KMS-11 (cell line): ENCODE measurements at regions not wholly inside any gene's neighbourhood (a gene's known extent, or its start where the extent isn't known, plus 50 kb on each side); places are given as distances from the start of the nearest gene placed in this dataset.

Experiments used
- H2AFZ ChIP-seq: fragments of 200-600 bp; sonication (generic); 2 replicates; pipeline ENCODE4 v1.6.1; 2016; ENCODE audit warnings: antibody characterized with exemption, mixed run types, low read depth
- H3K27ac ChIP-seq: fragments of 200-600 bp; sonication (generic); 2 replicates; pipeline ENCODE4 v1.6.1; 2016; ENCODE audit warnings: mild to moderate bottlenecking, mixed run types
- H3K27me3 ChIP-seq: fragments of 200-600 bp; sonication (generic); 2 replicates; pipeline ENCODE4 v1.6.1; 2017; ENCODE audit warnings: mild to moderate bottlenecking, low read depth, mixed run types, moderate library complexity; ENCODE audit not compliant: insufficient read depth
- H3K36me3 ChIP-seq: fragments of 200-600 bp; sonication (generic); 2 replicates; pipeline ENCODE4 v1.6.1; 2017; ENCODE audit warnings: mild to moderate bottlenecking, mixed run types; ENCODE audit not compliant: insufficient read depth
- H3K4me1 ChIP-seq: fragments of 200-600 bp; sonication (generic); 2 replicates; pipeline ENCODE4 v1.6.1; 2016; ENCODE audit warnings: mild to moderate bottlenecking, low read depth, mixed run types; ENCODE audit not compliant: poor library complexity, severe bottlenecking
- H3K4me2 ChIP-seq: fragments of 200-600 bp; sonication (generic); 2 replicates; pipeline ENCODE4 v1.7.0; 2016; ENCODE audit warnings: mild to moderate bottlenecking, mixed run types
- H3K4me3 ChIP-seq: fragments of 200-600 bp; sonication (generic); IDR thresholded peaks from 2 replicates; pipeline ENCODE4 v1.6.1; 2017; ENCODE audit warnings: low read depth, low read length, mixed read lengths; ENCODE audit not compliant: insufficient read depth
- H3K79me2 ChIP-seq: fragments of 200-600 bp; sonication (generic); 2 replicates; pipeline ENCODE4 v1.6.1; 2016; ENCODE audit warnings: low read depth, mixed run types; ENCODE audit not compliant: insufficient read depth
- H3K9ac ChIP-seq: fragments of 200-600 bp; sonication (generic); 2 replicates; pipeline ENCODE4 v1.6.1; 2016; ENCODE audit warnings: mild to moderate bottlenecking, mixed run types
- H4K20me1 ChIP-seq: fragments of 200-600 bp; sonication (generic); 2 replicates; pipeline ENCODE4 v1.6.1; 2016; ENCODE audit warnings: mild to moderate bottlenecking, mixed run types; ENCODE audit not compliant: insufficient read depth
- TF ChIP-seq, protein P1 (sequence below): fragments of 200-600 bp; sonication (generic); conservative IDR thresholded peaks from 2 replicates; pipeline ENCODE4 v1.6.1; 2017; ENCODE audit warnings: low read depth, mild to moderate bottlenecking, antibody characterized with exemption, low read length, moderate library complexity, mixed read lengths

GRCh38 chr3:68373727-68374126, 558.6 kb downstream of the TAFA4 start:
- Histone ChIP-seq H3K4me1 (no peaks in the 10 kb centered on the region), H3K27me3 (no peaks in the 10 kb centered on the region), H3K79me2 (no peaks in the 10 kb centered on the region), H3K4me2 (no peak overlapping the region), H3K4me3 (no peak overlapping the region), H3K27ac (no peak overlapping the region), H3K9ac (no peak overlapping the region), H3K36me3 (no peaks in the 10 kb centered on the region), H4K20me1 (no peaks in the 10 kb centered on the region), H2AFZ (no peak overlapping the region)
- TF ChIP-seq, protein P1, sequence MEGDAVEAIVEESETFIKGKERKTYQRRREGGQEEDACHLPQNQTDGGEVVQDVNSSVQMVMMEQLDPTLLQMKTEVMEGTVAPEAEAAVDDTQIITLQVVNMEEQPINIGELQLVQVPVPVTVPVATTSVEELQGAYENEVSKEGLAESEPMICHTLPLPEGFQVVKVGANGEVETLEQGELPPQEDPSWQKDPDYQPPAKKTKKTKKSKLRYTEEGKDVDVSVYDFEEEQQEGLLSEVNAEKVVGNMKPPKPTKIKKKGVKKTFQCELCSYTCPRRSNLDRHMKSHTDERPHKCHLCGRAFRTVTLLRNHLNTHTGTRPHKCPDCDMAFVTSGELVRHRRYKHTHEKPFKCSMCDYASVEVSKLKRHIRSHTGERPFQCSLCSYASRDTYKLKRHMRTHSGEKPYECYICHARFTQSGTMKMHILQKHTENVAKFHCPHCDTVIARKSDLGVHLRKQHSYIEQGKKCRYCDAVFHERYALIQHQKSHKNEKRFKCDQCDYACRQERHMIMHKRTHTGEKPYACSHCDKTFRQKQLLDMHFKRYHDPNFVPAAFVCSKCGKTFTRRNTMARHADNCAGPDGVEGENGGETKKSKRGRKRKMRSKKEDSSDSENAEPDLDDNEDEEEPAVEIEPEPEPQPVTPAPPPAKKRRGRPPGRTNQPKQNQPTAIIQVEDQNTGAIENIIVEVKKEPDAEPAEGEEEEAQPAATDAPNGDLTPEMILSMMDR = no peak

DNA sequence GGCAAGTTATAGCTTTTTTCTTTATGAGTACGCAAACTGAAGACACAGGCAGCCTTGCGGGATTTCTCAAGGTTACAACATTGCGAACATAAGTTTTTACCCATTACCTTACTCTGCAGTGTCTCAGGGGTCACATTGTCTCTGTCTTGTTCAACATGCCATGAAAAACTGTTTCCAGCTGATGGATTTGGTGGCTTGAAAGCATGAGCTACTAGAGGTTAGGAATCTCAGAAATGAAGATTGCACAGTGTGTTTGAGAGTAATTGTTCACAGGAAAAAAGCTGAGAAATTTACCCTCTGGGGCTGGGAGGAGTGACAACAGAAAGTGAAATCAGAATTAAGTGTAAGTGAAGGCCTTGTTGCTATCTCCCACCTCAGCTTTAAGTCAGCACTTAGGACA, 568.6 kb downstream of the TAFA4 start:
- H3K79me2 ChIP-seq = no peaks in the 10 kb centered on the region

GRCh38 chr3:68360492-68360891, 571.9 kb downstream of the TAFA4 start:
- no peak overlapping the region for H2AFZ ChIP-seq
- H4K20me1 ChIP-seq = no peaks in the 10 kb centered on the region

More for the DNA sequence above, 568.6 kb downstream of the TAFA4 start:
- no peak overlapping the region for H3K4me3 ChIP-seq
- no peaks in the 10 kb centered on the region for H3K4me1 ChIP-seq
- H3K27ac ChIP-seq = no peak overlapping the region
- no peaks in the 10 kb centered on the region for H3K27me3 ChIP-seq
- H3K9ac ChIP-seq = no peak overlapping the region
- TF ChIP-seq, protein P1 = no peak
- H3K36me3 ChIP-seq = no peaks in the 10 kb centered on the region
- no peaks in the 10 kb centered on the region for H4K20me1 ChIP-seq
- H3K4me2 ChIP-seq = no peak overlapping the region
- no peak overlapping the region for H2AFZ ChIP-seq

GRCh38 chr3:68345781-68346180, 586.6 kb downstream of the TAFA4 start:
- Histone ChIP-seq H3K4me1 (no peaks in the 10 kb centered on the region), H2AFZ (no peak overlapping the region), H3K9ac (no peak overlapping the region), H4K20me1 (no peaks in the 10 kb centered on the region), H3K27me3 (no peaks in the 10 kb centered on the region), H3K4me2 (no peak overlapping the region), H3K36me3 (no peaks in the 10 kb centered on the region), H3K4me3 (no peak overlapping the region), H3K27ac (no peak overlapping the region), H3K79me2 (no peaks in the 10 kb centered on the region)
- TF ChIP-seq, protein P1 = no peak

More at GRCh38 chr3:68360492-68360891, 571.9 kb downstream of the TAFA4 start:
- no peak overlapping the region for H3K27ac ChIP-seq
- H3K4me2 ChIP-seq = no peak overlapping the region
- TF ChIP-seq, protein P1 = no peak
- H3K36me3 ChIP-seq = no peaks in the 10 kb centered on the region
- no peaks in the 10 kb centered on the region for H3K4me1 ChIP-seq
- no peak overlapping the region for H3K9ac ChIP-seq
- no peaks in the 10 kb centered on the region for H3K27me3 ChIP-seq
- H3K79me2 ChIP-seq = no peaks in the 10 kb centered on the region
- H3K4me3 ChIP-seq = no peak overlapping the region
